K562 (cell line): ENCODE measurements at regions not wholly inside any gene's neighbourhood (a gene's known extent, or its start where the extent isn't known, plus 50 kb on each side); places are given as distances from the start of the nearest gene placed in this dataset.

Experiments used
- ARNT ChIP-seq, 2 experiments: fragments of 450-650 bp; IDR thresholded peaks; 2 replicates each; pipeline ENCODE4 v1.6.1; 2016; ENCODE audit warnings: mild to moderate bottlenecking in 1 of 2
- CBX3 ChIP-seq, 2 experiments: IDR thresholded peaks; 1 replicate in 1 of 2; 2 replicates in 1 of 2; pipeline ENCODE4 v1.6.1; 2012; ENCODE audit warnings: inconsistent platforms in 2 of 2, low read length in 2 of 2, borderline replicate concordance in 1 of 2, control low read depth in 1 of 2
- EGR1 ChIP-seq: fragments of 450-650 bp; conservative IDR thresholded peaks from 2 replicates; pipeline ENCODE4 v1.6.1; 2017; ENCODE audit warnings: mild to moderate bottlenecking
- TF ChIP-seq, protein P1 (sequence below): fragments of 450-650 bp; conservative IDR thresholded peaks from 2 replicates; pipeline ENCODE4 v1.6.1; 2016; ENCODE audit warnings: missing genetic modification characterization, low read depth, mild to moderate bottlenecking, control low read depth, missing compliant biosample characterization
- TF ChIP-seq, protein P2 (sequence below), 3 experiments: IDR thresholded peaks in 2 of 3; conservative IDR thresholded peaks in 1 of 3; 2 replicates each; pipeline ENCODE4 v1.5.1; 2011 to 2012; ENCODE audit warnings: low read length in 3 of 3, mild to moderate bottlenecking in 3 of 3, control low read depth in 2 of 3, improper control_type of control experiment in 1 of 3, inconsistent platforms in 1 of 3, low read depth in 1 of 3, mixed read lengths in 1 of 3, moderate library complexity in 1 of 3; ENCODE audit not compliant: insufficient read depth in 2 of 3
- TF ChIP-seq, protein P3 (sequence below): sonication (generic); formaldehyde crosslinking; IDR thresholded peaks from 2 replicates; pipeline ENCODE4 v1.8.1; 2023; ENCODE audit warnings: mild to moderate bottlenecking, missing genetic modification reagents
- TF ChIP-seq, protein P4 (sequence below): sonication (generic); formaldehyde crosslinking; IDR thresholded peaks from 2 replicates; pipeline ENCODE4 v1.8.1; 2023; ENCODE audit warnings: mild to moderate bottlenecking, missing genetic modification reagents
- TF ChIP-seq, protein P5 (sequence below): sonication (generic); formaldehyde crosslinking; IDR thresholded peaks from 2 replicates; pipeline ENCODE4 v1.5.0; 2020; ENCODE audit warnings: missing genetic modification reagents

DNA sequence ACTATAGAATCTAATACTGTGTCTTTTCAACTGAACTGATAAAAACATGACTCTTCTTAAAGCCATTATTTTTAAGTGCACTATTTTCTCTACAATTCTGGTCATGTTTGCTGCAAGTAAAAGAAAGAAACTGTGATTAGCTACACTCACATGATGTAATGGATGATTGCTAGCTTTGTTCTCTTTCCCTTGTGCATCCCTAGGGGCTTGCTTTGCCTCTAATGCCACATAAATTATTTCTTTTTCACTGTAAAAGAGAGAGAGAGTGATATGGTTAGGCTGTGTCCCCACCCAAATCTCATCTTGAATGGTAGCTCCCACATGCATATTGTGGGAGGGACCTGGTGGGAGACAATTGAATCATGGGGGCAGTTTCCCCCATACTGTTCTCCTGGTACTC, 630.2 kb upstream of the NR3C2 start:
- TF ChIP-seq EGR1 = no peak
- TF ChIP-seq, protein P1, sequence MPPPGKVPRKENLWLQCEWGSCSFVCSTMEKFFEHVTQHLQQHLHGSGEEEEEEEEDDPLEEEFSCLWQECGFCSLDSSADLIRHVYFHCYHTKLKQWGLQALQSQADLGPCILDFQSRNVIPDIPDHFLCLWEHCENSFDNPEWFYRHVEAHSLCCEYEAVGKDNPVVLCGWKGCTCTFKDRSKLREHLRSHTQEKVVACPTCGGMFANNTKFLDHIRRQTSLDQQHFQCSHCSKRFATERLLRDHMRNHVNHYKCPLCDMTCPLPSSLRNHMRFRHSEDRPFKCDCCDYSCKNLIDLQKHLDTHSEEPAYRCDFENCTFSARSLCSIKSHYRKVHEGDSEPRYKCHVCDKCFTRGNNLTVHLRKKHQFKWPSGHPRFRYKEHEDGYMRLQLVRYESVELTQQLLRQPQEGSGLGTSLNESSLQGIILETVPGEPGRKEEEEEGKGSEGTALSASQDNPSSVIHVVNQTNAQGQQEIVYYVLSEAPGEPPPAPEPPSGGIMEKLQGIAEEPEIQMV (tag) = no peak
- TF ChIP-seq, protein P2, sequence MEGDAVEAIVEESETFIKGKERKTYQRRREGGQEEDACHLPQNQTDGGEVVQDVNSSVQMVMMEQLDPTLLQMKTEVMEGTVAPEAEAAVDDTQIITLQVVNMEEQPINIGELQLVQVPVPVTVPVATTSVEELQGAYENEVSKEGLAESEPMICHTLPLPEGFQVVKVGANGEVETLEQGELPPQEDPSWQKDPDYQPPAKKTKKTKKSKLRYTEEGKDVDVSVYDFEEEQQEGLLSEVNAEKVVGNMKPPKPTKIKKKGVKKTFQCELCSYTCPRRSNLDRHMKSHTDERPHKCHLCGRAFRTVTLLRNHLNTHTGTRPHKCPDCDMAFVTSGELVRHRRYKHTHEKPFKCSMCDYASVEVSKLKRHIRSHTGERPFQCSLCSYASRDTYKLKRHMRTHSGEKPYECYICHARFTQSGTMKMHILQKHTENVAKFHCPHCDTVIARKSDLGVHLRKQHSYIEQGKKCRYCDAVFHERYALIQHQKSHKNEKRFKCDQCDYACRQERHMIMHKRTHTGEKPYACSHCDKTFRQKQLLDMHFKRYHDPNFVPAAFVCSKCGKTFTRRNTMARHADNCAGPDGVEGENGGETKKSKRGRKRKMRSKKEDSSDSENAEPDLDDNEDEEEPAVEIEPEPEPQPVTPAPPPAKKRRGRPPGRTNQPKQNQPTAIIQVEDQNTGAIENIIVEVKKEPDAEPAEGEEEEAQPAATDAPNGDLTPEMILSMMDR (IDR thresholded peaks at IDR 0.05 in 2 of 3, conservative IDR thresholded peaks at IDR 0.05 in 1 of 3; ENCODE audit: insufficient read depth in 2 of 3, low read depth in 1 of 3, low read length in 3 of 3) = no peak
- no peak for TF ChIP-seq CBX3 (IDR thresholded peaks at IDR 0.05; ENCODE audit: borderline replicate concordance in 1 of 2, low read length in 2 of 2)
- TF ChIP-seq, protein P3, sequence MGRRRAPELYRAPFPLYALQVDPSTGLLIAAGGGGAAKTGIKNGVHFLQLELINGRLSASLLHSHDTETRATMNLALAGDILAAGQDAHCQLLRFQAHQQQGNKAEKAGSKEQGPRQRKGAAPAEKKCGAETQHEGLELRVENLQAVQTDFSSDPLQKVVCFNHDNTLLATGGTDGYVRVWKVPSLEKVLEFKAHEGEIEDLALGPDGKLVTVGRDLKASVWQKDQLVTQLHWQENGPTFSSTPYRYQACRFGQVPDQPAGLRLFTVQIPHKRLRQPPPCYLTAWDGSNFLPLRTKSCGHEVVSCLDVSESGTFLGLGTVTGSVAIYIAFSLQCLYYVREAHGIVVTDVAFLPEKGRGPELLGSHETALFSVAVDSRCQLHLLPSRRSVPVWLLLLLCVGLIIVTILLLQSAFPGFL (CRISPR knock-in tag) = no peak
- TF ChIP-seq, protein P4, sequence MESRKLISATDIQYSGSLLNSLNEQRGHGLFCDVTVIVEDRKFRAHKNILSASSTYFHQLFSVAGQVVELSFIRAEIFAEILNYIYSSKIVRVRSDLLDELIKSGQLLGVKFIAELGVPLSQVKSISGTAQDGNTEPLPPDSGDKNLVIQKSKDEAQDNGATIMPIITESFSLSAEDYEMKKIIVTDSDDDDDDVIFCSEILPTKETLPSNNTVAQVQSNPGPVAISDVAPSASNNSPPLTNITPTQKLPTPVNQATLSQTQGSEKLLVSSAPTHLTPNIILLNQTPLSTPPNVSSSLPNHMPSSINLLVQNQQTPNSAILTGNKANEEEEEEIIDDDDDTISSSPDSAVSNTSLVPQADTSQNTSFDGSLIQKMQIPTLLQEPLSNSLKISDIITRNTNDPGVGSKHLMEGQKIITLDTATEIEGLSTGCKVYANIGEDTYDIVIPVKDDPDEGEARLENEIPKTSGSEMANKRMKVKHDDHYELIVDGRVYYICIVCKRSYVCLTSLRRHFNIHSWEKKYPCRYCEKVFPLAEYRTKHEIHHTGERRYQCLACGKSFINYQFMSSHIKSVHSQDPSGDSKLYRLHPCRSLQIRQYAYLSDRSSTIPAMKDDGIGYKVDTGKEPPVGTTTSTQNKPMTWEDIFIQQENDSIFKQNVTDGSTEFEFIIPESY = no peak
- TF ChIP-seq, protein P5, sequence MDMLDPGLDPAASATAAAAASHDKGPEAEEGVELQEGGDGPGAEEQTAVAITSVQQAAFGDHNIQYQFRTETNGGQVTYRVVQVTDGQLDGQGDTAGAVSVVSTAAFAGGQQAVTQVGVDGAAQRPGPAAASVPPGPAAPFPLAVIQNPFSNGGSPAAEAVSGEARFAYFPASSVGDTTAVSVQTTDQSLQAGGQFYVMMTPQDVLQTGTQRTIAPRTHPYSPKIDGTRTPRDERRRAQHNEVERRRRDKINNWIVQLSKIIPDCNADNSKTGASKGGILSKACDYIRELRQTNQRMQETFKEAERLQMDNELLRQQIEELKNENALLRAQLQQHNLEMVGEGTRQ (CRISPR knock-in tag) = no peak
- no peak for TF ChIP-seq ARNT (IDR thresholded peaks at IDR 0.05)
